ENCODE measurements at regions not wholly inside any gene's neighbourhood (a gene's known extent, or its start where the extent isn't known, plus 50 kb on each side); places are given as distances from the start of the nearest gene placed in this dataset.
A peak's percentile ranks its signal among the peaks of the same experiment; 100 is the strongest.
"Not testable (repeated sequence)": the region's sequence is repeated elsewhere in the genome, so short reads cannot be mapped to it uniquely, and the experiment has no call there.

- no peak for DNase-seq (ENCODE audit: extremely low read depth in 1 of 2, low read depth in 1 of 2)
These were observed 244.4 kb upstream of the FOXN3 start for GRCh38 chr14:89661392-89661791.

GRCh38 chr14:89660625-89661233 is 243.7 kb upstream of the FOXN3 start:
- DNase-seq (ENCODE audit: extremely low read depth in 1 of 2, low read depth in 1 of 2) = not testable (repeated sequence)

GRCh38 chr14:89660166-89660565 is 243.1 kb upstream of the FOXN3 start:
- no peak for DNase-seq (ENCODE audit: extremely low read depth in 1 of 2, low read depth in 1 of 2)

- DNase-seq (ENCODE audit: extremely low read depth in 1 of 2, low read depth in 1 of 2) = no peak
These were observed 242.1 kb upstream of the FOXN3 start for GRCh38 chr14:89658977-89659670.

- DNase-seq (ENCODE audit: extremely low read depth in 1 of 2, low read depth in 1 of 2) = no peak
These were observed 240.0 kb upstream of the FOXN3 start for GRCh38 chr14:89657014-89657413.

- DNase-seq (ENCODE audit: extremely low read depth in 1 of 2, low read depth in 1 of 2) = no peak
These were observed 238.0 kb upstream of the FOXN3 start for GRCh38 chr14:89654998-89655397.

GRCh38 chr14:89652352-89652751 is 235.3 kb upstream of the FOXN3 start:
- DNase-seq (ENCODE audit: extremely low read depth in 1 of 2, low read depth in 1 of 2) = no peak

GRCh38 chr14:89651805-89652204 is 234.8 kb upstream of the FOXN3 start:
- DNase-seq (ENCODE audit: extremely low read depth in 1 of 2, low read depth in 1 of 2) = no peak

GRCh38 chr14:89650077-89650978 is 233.3 kb upstream of the FOXN3 start:
- DNase-seq (ENCODE audit: extremely low read depth in 1 of 2, low read depth in 1 of 2) = peak in 1 of 2 donors; percentile 28

GRCh38 chr14:89649451-89650075 is 232.5 kb upstream of the FOXN3 start:
- DNase-seq (ENCODE audit: extremely low read depth in 1 of 2, low read depth in 1 of 2) = no peak

- DNase-seq (ENCODE audit: extremely low read depth in 1 of 2, low read depth in 1 of 2) = no peak
These were observed 231.9 kb upstream of the FOXN3 start for GRCh38 chr14:89648924-89649323.

GRCh38 chr14:89648510-89648909 is 231.5 kb upstream of the FOXN3 start:
- no peak for DNase-seq (ENCODE audit: extremely low read depth in 1 of 2, low read depth in 1 of 2)

GRCh38 chr14:89646971-89647370 is 229.9 kb upstream of the FOXN3 start:
- no peak for DNase-seq (ENCODE audit: extremely low read depth in 1 of 2, low read depth in 1 of 2)

GRCh38 chr14:89644641-89645040 is 227.6 kb upstream of the FOXN3 start:
- DNase-seq (ENCODE audit: extremely low read depth in 1 of 2, low read depth in 1 of 2) = no peak

GRCh38 chr14:89641495-89642175 is 224.6 kb upstream of the FOXN3 start:
- DNase-seq (ENCODE audit: extremely low read depth in 1 of 2, low read depth in 1 of 2) = no peak

- DNase-seq (ENCODE audit: extremely low read depth in 1 of 2, low read depth in 1 of 2) = no peak
These were observed 223.1 kb upstream of the FOXN3 start for GRCh38 chr14:89640141-89640540.

GRCh38 chr14:89639687-89640086 is 222.7 kb upstream of the FOXN3 start:
- no peak for DNase-seq (ENCODE audit: extremely low read depth in 1 of 2, low read depth in 1 of 2)

GRCh38 chr14:89638891-89639290 is 221.9 kb upstream of the FOXN3 start:
- no peak for DNase-seq (ENCODE audit: extremely low read depth in 1 of 2, low read depth in 1 of 2)

- DNase-seq (ENCODE audit: extremely low read depth in 1 of 2, low read depth in 1 of 2) = no peak
These were observed 220.5 kb upstream of the FOXN3 start for GRCh38 chr14:89637581-89637980.

- DNase-seq (ENCODE audit: extremely low read depth in 1 of 2, low read depth in 1 of 2) = no peak
These were observed 218.6 kb upstream of the FOXN3 start for GRCh38 chr14:89635615-89636014.

- no peak for DNase-seq (ENCODE audit: extremely low read depth in 1 of 2, low read depth in 1 of 2)
These were observed 217.0 kb upstream of the FOXN3 start for GRCh38 chr14:89634037-89634436.
